ENCODE measurements at regions not wholly inside any gene's neighbourhood (a gene's known extent, or its start where the extent isn't known, plus 50 kb on each side); places are given as distances from the start of the nearest gene placed in this dataset.

DNA sequence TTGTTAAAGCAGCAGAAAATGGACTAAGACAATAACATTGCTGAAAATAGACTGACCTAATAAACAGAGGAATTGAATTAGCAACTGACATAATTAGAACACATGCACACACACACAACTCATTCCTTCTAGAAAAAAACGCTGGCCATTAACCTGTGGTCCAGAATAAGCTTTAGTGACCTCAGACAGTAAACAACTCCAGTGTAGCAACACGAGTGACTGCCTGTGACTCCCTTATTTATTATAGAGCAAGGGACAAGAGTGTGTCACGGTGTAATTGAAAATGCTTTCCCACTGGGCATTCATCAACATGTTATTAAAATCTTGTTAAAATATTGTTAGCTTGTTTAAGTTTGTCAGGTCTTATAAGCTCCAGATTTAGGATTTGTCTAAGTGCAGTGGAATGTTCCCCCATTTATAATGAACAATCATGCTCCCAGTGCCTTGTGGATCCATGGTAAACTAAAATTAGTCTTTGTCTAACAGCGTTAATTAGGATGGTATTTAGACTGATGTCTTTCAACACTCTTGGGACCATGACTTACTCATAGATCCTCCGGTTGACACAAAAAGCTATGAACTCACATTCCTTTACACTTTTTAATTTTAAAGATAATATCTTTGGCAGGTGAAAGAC lies 111.7 kb upstream of the IRS2 start:
- Histone ChIP-seq H3K36me3 (ENCODE audit: insufficient read depth, low read length) (no peaks in the 10 kb centered on the region), H4K20me1 (ENCODE audit: insufficient read depth, low read length) (no peaks in the 10 kb centered on the region), H3K4me3 (ENCODE audit: low read depth, low read length, poor library complexity, severe bottlenecking) (no peak overlapping the region), H3K27ac (ENCODE audit: low read depth, low read length, poor library complexity, severe bottlenecking) (no peak overlapping the region), H3K9me3 (ENCODE audit: low read length) (no peaks in the 10 kb centered on the region), H3K9me2 (ENCODE audit: insufficient read depth, low read length) (no peaks in the 10 kb centered on the region), H2AFZ (ENCODE audit: low read length) (no peak overlapping the region), H3K4me2 (ENCODE audit: low read length) (no peak overlapping the region), H3K79me2 (ENCODE audit: insufficient read depth, low read depth, low read length) (no peaks in the 10 kb centered on the region), H3K4me1 (ENCODE audit: insufficient read depth, low read length, poor library complexity, severe bottlenecking) (no peaks in the 10 kb centered on the region)
- intact Hi-C loops (cut with micrococcal nuclease; ENCODE audit: unreplicated experiment) = no loop called here
- TF ChIP-seq EZH2phosphoT487 (IDR thresholded peaks at IDR 0.05; ENCODE audit: borderline replicate concordance, low read depth, low read length) = no peak
- TF ChIP-seq, protein P1, sequence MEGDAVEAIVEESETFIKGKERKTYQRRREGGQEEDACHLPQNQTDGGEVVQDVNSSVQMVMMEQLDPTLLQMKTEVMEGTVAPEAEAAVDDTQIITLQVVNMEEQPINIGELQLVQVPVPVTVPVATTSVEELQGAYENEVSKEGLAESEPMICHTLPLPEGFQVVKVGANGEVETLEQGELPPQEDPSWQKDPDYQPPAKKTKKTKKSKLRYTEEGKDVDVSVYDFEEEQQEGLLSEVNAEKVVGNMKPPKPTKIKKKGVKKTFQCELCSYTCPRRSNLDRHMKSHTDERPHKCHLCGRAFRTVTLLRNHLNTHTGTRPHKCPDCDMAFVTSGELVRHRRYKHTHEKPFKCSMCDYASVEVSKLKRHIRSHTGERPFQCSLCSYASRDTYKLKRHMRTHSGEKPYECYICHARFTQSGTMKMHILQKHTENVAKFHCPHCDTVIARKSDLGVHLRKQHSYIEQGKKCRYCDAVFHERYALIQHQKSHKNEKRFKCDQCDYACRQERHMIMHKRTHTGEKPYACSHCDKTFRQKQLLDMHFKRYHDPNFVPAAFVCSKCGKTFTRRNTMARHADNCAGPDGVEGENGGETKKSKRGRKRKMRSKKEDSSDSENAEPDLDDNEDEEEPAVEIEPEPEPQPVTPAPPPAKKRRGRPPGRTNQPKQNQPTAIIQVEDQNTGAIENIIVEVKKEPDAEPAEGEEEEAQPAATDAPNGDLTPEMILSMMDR (conservative IDR thresholded peaks at IDR 0.05; ENCODE audit: low read length) = no peak
- BruUV-seq (replicated peaks) = no TSS peak
- ChIA-PET POLR2A (interaction anchor here (0.6 to 0.9 kb wide), 2 partner anchors 11 to 85 kb away, joined by 3 read pairs; no protein-coding TSS in a partner anchor), CTCF (ENCODE audit: unreplicated experiment) (no interaction called here)
- DNase-seq (ENCODE audit: low spot score) = no peak

DNA sequence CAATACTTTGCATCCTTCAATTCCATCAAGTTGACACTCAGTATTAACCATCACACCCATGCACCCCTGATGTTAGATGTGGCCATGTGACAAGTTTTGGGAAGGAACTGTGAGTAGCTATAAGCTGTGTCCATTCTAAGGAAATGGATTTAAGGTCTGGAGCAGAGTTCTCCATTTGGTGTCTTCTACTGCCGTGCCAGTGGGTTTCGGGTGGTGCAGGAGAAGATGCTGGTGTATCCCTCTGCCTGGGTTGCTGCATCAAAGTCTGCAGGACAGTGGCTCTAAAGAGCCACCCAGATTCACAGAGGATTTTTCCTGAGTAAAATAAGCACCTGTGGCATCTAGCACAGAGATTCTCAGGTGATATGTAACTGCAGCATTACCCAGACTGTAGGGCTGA lies 105.7 kb upstream of the IRS2 start:
- Histone ChIP-seq H3K27ac (ENCODE audit: low read depth, low read length, poor library complexity, severe bottlenecking) (no peak overlapping the region), H3K9me2 (ENCODE audit: insufficient read depth, low read length) (no peaks in the 10 kb centered on the region), H3K4me1 (ENCODE audit: insufficient read depth, low read length, poor library complexity, severe bottlenecking) (no peaks in the 10 kb centered on the region), H3K79me2 (ENCODE audit: insufficient read depth, low read depth, low read length) (no peaks in the 10 kb centered on the region), H2AFZ (ENCODE audit: low read length) (no peak overlapping the region), H3K4me3 (ENCODE audit: low read depth, low read length, poor library complexity, severe bottlenecking) (no peak overlapping the region), H3K36me3 (ENCODE audit: insufficient read depth, low read length) (no peaks in the 10 kb centered on the region), H4K20me1 (ENCODE audit: insufficient read depth, low read length) (no peaks in the 10 kb centered on the region), H3K4me2 (ENCODE audit: low read length) (no peak overlapping the region), H3K9me3 (ENCODE audit: low read length) (no peaks in the 10 kb centered on the region)
- intact Hi-C loops (cut with micrococcal nuclease; ENCODE audit: unreplicated experiment) = no loop called here
- POLR2A ChIA-PET = no interaction called here
- DNase-seq (ENCODE audit: low spot score) = no peak
- TF ChIP-seq, protein P1 (conservative IDR thresholded peaks at IDR 0.05; ENCODE audit: low read length) = no peak
- TF ChIP-seq EZH2phosphoT487 (IDR thresholded peaks at IDR 0.05; ENCODE audit: borderline replicate concordance, low read depth, low read length) = no peak
- CTCF ChIA-PET (ENCODE audit: unreplicated experiment) = no interaction called here
- no TSS peak for BruUV-seq (replicated peaks)

DNA sequence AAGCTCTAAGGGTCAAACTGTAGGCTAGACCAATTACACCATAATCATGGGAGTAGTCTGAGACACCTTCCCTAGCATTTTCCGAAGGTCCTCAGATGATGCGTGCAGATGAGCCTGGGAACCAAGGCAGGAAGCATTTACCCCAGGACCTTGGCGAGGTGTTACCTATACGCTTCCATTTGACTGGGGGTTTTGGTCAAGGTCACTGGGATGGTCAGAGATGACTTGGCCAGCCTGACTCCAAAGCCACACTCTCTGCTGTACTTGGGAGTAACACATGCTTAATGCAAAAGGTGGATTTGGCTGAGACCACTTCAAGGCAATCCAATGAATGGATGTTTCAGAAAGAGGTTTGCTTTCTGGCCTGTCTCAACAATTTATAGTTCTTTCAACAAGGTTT lies 98.9 kb upstream of the IRS2 start:
- intact Hi-C loops (cut with micrococcal nuclease; ENCODE audit: unreplicated experiment) = no loop called here

More for the DNA sequence above, 98.9 kb upstream of the IRS2 start:
- Histone ChIP-seq H4K20me1 (ENCODE audit: insufficient read depth, low read length) (no peaks in the 10 kb centered on the region), H2AFZ (ENCODE audit: low read length) (no peak overlapping the region), H3K4me3 (ENCODE audit: low read depth, low read length, poor library complexity, severe bottlenecking) (no peak overlapping the region), H3K9me2 (ENCODE audit: insufficient read depth, low read length) (no peaks in the 10 kb centered on the region), H3K4me2 (ENCODE audit: low read length) (no peak overlapping the region), H3K9me3 (ENCODE audit: low read length) (no peaks in the 10 kb centered on the region), H3K4me1 (ENCODE audit: insufficient read depth, low read length, poor library complexity, severe bottlenecking) (no peaks in the 10 kb centered on the region), H3K36me3 (ENCODE audit: insufficient read depth, low read length) (no peaks in the 10 kb centered on the region), H3K79me2 (ENCODE audit: insufficient read depth, low read depth, low read length) (no peaks in the 10 kb centered on the region), H3K27ac (ENCODE audit: low read depth, low read length, poor library complexity, severe bottlenecking) (no peak overlapping the region)
- DNase-seq (ENCODE audit: low spot score) = no peak
- TF ChIP-seq EZH2phosphoT487 (IDR thresholded peaks at IDR 0.05; ENCODE audit: borderline replicate concordance, low read depth, low read length) = no peak
- BruUV-seq (replicated peaks) = no TSS peak
- ChIA-PET CTCF (ENCODE audit: unreplicated experiment) (no interaction called here), POLR2A (no interaction called here)
